Tibial artery (tissue), 4 donors: ENCODE measurements at regions not wholly inside any gene's neighbourhood (a gene's known extent, or its start where the extent isn't known, plus 50 kb on each side); places are given as distances from the start of the nearest gene placed in this dataset.

Experiments used
- DNase-seq, 2 donors: peaks; one replicate each; pipeline ENCODE4 v3.0.0-alpha.2; 2019
- H3K27ac ChIP-seq, 2 donors: fragments of 200-600 bp; sonication (generic) in 1 of 2; 1 replicate in 1 of 2; 2 replicates in 1 of 2; pipeline ENCODE4 v1.5.1; 2018 to 2019; ENCODE audit warnings: mild to moderate bottlenecking in 1 of 2
- H3K27me3 ChIP-seq, 2 donors: fragments of 200-600 bp; sonication (generic) in 1 of 2; one replicate each; pipeline versions ENCODE4 v1.5.1 to v1.6.0; 2016 to 2019
- H3K36me3 ChIP-seq, 3 donors: fragments of 200-600 bp; sonication (generic) in 2 of 3; one replicate each; pipeline ENCODE4 v1.5.1; 2016 to 2019; ENCODE audit warnings: mild to moderate bottlenecking in 2 of 3
- H3K4me1 ChIP-seq, 4 donors: fragments of 200-600 bp; sonication (generic) in 2 of 4; 1 replicate in 3 of 4; 2 replicates in 1 of 4; pipeline ENCODE4 v1.5.1; 2016 to 2019
- H3K4me3 ChIP-seq, 2 donors: fragments of 200-600 bp; sonication (generic) in 1 of 2; 1 replicate in 1 of 2; 2 replicates in 1 of 2; pipeline ENCODE4 v1.5.1; 2018 to 2019; ENCODE audit warnings: mild to moderate bottlenecking in 2 of 2
- H3K9me3 ChIP-seq, 3 donors: fragments of 200-600 bp; sonication (generic) in 1 of 3; one replicate each; pipeline ENCODE4 v1.5.1; 2016 to 2019
- intact Hi-C: fragments of 100-400 bp; cut with DNase I; formaldehyde crosslinking; loops from one replicate; pipeline ENCODE4 v1.15.0; 2023; ENCODE audit warnings: low total_unique reads
- TF ChIP-seq, protein P1 (sequence below), 2 experiments: fragments of 200-600 bp in 1 of 2; fragments of 450-650 bp in 1 of 2; IDR thresholded peaks; one replicate each; pipeline ENCODE4 v1.5.1; 2017 to 2019; ENCODE audit warnings: antibody characterized with exemption in 2 of 2, mild to moderate bottlenecking in 1 of 2, moderate library complexity in 1 of 2

GRCh38 chr4:81898862-81899504 lies 427.3 kb upstream of the RASGEF1B start:
- DNase-seq: no peak
- H3K4me1 ChIP-seq: no peaks in the 10 kb centered on the region
- intact Hi-C loops: no loop called here
- H3K4me3 ChIP-seq: no peak overlapping the region
- H3K27ac ChIP-seq: no peak overlapping the region
- H3K36me3 ChIP-seq: no peaks in the 10 kb centered on the region
- no peaks in the 10 kb centered on the region for H3K27me3 ChIP-seq
- TF ChIP-seq, protein P1, sequence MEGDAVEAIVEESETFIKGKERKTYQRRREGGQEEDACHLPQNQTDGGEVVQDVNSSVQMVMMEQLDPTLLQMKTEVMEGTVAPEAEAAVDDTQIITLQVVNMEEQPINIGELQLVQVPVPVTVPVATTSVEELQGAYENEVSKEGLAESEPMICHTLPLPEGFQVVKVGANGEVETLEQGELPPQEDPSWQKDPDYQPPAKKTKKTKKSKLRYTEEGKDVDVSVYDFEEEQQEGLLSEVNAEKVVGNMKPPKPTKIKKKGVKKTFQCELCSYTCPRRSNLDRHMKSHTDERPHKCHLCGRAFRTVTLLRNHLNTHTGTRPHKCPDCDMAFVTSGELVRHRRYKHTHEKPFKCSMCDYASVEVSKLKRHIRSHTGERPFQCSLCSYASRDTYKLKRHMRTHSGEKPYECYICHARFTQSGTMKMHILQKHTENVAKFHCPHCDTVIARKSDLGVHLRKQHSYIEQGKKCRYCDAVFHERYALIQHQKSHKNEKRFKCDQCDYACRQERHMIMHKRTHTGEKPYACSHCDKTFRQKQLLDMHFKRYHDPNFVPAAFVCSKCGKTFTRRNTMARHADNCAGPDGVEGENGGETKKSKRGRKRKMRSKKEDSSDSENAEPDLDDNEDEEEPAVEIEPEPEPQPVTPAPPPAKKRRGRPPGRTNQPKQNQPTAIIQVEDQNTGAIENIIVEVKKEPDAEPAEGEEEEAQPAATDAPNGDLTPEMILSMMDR (IDR thresholded peaks at IDR 0.05): no peak
- H3K9me3 ChIP-seq: no peaks in the 10 kb centered on the region

DNA sequence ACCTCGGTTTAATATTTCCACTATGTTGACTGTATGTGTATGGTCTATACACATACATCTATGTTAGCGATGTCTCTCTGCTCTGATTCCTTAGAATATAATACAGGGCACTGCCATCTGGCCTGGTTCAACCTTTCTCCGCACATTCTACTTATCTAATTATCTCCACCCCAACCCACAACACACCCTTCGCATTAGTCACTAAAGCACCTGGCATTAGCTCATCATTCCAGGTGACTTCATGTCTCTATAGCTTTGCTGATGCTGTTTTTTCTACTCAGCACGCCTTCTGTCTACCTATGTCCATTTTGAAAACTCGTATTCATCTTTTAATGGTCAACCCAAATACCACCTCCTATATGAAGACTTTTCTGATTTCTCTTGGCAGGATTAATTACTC lies 425.2 kb upstream of the RASGEF1B start:
- Histone ChIP-seq H3K4me3 (no peak overlapping the region), H3K9me3 (no peaks in the 10 kb centered on the region), H3K4me1 (no peaks in the 10 kb centered on the region), H3K36me3 (no peaks in the 10 kb centered on the region), H3K27me3 (no peaks in the 10 kb centered on the region), H3K27ac (no peak overlapping the region)
- no peak for DNase-seq
- TF ChIP-seq, protein P1 (IDR thresholded peaks at IDR 0.05): no peak
- intact Hi-C loops: no loop called here

DNA sequence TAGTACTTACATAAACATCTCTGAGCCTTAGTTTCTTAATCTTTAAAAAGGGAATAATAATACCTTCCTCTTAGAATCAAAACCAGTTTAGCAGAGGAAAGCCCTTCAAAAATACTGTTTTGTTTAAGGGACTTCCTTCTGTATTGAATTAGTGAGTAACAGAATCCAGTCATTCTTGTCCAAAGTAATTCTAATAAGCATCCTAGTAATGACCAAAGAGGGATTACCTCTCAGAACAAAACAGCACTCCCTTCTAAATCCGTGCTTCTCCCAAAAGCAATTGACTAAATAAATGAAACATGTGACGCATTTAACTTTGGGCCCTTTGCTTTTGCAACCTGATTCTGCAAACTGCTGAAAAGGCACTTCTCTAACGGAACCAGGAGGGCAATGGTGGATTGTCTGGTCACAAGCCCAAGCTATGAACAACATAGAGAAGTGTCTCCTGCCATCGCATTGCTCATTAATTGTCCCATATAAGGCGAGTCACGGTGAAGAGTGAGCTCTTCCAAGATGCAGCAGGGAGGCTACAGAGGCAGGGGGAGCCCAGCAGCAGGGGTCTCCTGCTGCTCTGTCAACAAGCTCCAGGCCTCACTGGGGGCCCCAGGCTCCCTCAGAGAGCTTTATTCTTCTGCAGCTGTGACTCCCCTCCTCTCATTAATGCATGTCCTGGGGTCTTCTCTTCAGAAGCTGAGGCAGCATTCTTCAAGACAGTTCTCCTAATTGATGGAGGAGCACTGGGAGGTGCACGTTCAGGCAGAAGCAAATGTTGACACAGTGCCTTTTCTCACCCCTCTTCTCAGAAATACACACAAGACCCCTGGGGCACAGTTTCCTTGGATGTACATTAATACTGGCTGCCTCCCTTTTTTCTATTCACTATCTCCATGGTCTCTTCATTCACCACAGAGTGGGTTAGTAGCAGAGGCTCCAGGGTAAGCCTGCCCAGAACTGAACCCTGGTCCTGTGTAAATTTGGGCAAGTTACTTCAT lies 419.6 kb upstream of the RASGEF1B start:
- intact Hi-C loops: no loop called here
- Histone ChIP-seq H3K27ac (no peak overlapping the region), H3K36me3 (no peaks in the 10 kb centered on the region), H3K9me3 (peaks cover 0 to under 1% (median 0%) of the 10 kb centered on the region in 3 donors), H3K4me1 (no peaks in the 10 kb centered on the region), H3K27me3 (peaks cover 0 to 3% of the 10 kb centered on the region in 2 donors), H3K4me3 (no peak overlapping the region)
- TF ChIP-seq, protein P1 (IDR thresholded peaks at IDR 0.05): no peak
- DNase-seq: no peak

- no peak overlapping the region for H3K4me3 ChIP-seq
- no peak for DNase-seq
- H3K9me3 ChIP-seq: peaks cover 0 to 5% (median 0%) of the 10 kb centered on the region in 3 donors
- intact Hi-C loops: no loop called here
- no peaks in the 10 kb centered on the region for H3K4me1 ChIP-seq
- H3K36me3 ChIP-seq: no peaks in the 10 kb centered on the region
- no peaks in the 10 kb centered on the region for H3K27me3 ChIP-seq
- no peak overlapping the region for H3K27ac ChIP-seq
- TF ChIP-seq, protein P1 (IDR thresholded peaks at IDR 0.05): no peak
Measured at GRCh38 chr4:81884986-81885385, 413.3 kb upstream of the RASGEF1B start.

DNA sequence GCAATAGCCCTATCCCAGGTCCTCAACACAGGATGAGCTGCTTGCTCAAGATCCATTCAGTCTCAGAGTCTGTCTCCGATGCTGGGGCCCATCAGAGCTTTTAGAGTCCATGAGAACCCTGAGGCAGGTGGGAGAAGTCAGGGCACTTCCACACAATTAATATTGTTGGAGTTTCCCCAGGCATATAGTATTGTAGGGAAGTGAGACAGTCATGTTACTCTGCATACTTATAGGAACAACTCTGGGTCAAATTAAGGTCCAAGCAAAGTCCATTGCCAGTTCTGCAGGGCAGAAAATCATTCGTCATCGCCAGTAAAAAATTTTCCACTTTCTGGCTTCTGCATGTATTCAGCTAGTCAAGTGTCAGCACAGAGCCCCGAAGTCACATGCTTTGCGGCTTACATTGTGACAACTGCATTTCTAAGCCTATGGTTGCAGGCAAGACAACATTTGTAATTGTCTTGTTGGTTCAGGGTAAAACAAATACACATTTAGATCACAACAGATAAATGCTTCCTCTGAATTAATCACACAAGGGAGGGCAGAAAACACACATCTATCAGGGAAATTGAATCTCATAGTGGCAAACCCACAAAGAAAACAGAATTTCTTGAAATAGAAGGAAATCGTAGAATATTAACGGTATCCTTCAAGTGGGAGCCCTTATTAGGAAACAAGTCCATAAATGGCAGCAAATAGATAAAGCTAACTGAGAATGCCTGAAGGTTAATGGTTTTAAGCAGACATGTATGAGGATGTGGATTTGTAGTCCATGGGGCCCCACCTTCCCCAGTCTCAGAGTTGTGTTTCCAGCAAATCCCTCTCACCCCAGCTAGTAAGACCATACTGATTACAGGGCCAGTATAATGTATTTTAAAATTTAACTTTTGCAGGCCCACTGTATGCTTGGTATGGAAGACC lies 412.1 kb upstream of the RASGEF1B start:
- Histone ChIP-seq H3K4me3 (no peak overlapping the region), H3K4me1 (no peaks in the 10 kb centered on the region), H3K9me3 (peaks cover 0 to 5% (median 0%) of the 10 kb centered on the region in 3 donors), H3K27me3 (no peaks in the 10 kb centered on the region), H3K36me3 (no peaks in the 10 kb centered on the region), H3K27ac (no peak overlapping the region)
- DNase-seq: no peak
- TF ChIP-seq, protein P1 (IDR thresholded peaks at IDR 0.05): no peak
- intact Hi-C loops: no loop called here
